ENCODE measurements at regions not wholly inside any gene's neighbourhood (a gene's known extent, or its start where the extent isn't known, plus 50 kb on each side); places are given as distances from the start of the nearest gene placed in this dataset.

GRCh38 chr11:92703449-92703830, 266.0 kb upstream of the MTNR1B start:
- peak; percentile 3 for DNase-seq (ENCODE audit: low spot score)

DNA sequence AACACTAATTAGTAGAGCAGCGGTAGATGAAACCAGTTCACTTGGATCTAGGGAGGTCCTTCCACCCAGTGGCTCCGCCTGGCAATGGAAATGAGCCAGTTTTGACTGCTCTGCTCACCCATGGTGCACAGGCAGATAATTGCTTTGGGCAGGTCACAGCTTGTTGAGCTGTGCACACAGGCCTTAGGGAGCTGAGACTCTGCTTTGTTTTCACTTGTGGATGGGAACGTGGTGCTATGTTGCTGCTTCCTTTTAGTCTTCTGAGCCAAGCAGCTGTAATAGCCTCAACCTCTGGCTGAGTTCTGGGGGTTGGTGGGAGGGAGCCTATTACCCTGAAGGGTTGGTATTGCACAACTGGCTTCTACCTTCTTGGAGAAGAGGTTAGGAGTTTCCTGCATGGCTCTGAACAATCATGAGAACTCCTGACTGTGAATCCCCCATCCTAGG, 262.3 kb upstream of the MTNR1B start:
- no peak for DNase-seq (ENCODE audit: low spot score)

GRCh38 chr11:92707665-92708064, 261.8 kb upstream of the MTNR1B start:
- DNase-seq (ENCODE audit: low spot score): no peak

DNA sequence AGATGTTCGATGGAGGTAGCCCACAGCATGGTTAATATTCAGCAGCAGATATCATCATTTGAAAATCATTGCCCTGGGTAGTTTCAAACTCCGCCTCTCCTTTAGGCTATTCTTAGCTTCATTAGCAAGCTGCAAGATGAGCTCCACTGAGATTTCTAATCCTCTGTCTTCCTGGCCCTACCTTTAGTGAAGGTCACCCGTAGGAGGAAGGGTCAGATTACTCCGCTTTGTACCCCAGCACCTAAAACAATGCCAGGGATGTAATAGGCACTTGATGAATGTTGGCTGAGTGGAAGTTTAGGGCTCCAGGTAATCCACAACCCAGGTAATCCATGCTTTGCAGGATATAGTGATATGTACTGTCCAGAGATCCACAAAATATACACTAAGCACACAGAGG, 260.1 kb upstream of the MTNR1B start:
- DNase-seq (ENCODE audit: low spot score): no peak

GRCh38 chr11:92711926-92712325, 257.5 kb upstream of the MTNR1B start:
- no peak for DNase-seq (ENCODE audit: low spot score)

GRCh38 chr11:92714111-92714510, 255.3 kb upstream of the MTNR1B start:
- no peak for DNase-seq (ENCODE audit: low spot score)

- no peak for DNase-seq (ENCODE audit: low spot score)
Observed at GRCh38 chr11:92717240-92717639, 252.2 kb upstream of the MTNR1B start.

DNA sequence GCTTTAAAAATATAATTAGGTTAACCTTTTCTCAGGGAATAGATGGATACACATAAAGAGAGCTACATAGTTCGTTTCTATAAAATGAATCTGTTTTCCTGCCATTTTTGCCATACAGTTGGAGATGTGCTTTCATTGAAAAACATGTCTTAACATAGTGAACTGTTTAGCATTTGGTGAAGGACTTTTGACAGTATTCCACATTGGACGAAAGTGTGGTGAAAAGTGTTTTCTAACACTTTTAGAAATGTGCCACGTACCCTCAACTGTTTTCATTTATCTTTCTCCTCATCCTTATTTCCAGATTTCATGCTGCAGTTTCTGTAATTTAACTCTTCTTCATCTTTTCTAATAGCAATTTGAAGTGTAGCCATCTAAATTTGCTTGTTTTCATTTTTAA, 249.1 kb upstream of the MTNR1B start:
- DNase-seq (ENCODE audit: low spot score): no peak

DNA sequence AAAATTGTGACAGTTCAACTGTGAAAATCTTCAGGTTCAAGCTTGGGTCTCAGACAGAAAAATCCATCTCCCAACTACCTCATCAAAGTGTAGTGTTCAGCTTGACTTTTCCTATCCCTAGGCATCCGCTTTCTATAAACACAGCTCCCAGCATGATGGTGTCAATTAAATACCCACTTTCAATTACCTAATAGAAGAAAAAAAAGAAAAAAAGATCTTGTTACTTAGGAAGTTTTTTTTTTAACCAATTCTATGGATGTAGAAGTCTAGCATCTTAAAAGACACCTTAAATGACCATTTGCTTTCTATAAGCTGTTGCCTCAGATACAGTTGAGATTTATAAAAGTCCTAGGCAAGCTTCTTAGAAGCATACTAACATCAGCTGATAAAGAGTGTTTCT, 244.1 kb upstream of the MTNR1B start:
- no peak for DNase-seq (ENCODE audit: low spot score)

- DNase-seq (ENCODE audit: low spot score): no peak
Observed at GRCh38 chr11:92727123-92727522, 242.3 kb upstream of the MTNR1B start.

DNA sequence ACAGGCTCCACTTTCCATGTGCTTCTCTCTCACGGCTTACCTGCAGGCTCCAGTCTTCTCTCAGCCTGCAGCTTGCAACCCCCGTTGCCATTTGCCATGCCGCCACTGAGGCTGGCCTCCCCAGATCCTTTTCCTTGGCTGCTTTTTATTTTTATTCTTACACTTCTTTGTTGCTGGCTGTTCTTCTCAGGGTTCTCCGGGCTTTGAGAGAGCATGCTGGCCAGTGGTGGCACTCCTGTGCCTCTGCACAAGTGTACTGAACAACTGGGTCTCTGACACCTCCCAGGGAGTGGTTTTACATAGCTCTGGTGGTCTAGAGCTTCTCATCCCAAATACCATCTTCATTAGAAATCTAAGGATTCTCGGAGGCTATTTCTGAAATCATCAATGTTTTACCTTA, 241.7 kb upstream of the MTNR1B start:
- DNase-seq (ENCODE audit: low spot score): no peak

DNA sequence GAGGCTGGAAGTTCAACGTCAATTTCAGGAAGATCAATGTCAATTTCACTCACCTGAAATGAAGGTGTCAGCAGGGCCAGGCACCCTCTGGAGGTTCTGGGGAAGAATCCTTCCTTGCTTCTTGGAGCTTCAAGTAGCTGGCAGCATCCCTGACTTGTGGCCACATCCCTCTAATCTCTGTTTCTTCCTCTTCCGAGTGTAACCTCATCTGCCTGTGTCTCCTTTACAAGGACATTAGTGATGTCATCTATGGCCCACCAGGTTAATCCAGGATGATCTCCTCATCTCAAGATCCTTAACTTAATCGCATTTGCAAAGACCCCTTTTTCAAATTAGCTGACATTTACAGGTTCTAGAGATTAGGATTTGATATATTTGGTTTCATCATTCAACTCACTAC, 240.8 kb upstream of the MTNR1B start:
- no peak for DNase-seq (ENCODE audit: low spot score)

DNA sequence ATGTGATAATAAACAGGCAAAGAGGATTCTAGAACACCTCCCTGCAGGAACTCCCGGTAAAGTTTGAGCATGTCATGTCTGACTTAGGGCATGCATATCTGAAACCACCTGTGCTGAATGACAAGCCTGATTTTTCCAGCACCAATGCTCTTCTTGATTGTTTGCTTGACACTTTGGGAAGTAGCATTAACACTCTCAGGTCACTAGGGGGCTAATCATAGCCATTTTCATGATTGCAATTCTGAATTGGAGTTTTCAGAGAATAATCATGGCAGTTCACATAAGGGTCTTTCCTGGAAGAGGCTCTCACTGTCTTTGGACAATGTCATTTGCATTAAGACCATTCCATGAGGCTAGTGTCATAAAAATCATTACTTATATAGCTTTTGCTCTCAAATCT, 234.4 kb upstream of the MTNR1B start:
- no peak for DNase-seq (ENCODE audit: low spot score)

- DNase-seq (ENCODE audit: low spot score): no peak
Observed at GRCh38 chr11:92738276-92738675, 231.2 kb upstream of the MTNR1B start.

DNA sequence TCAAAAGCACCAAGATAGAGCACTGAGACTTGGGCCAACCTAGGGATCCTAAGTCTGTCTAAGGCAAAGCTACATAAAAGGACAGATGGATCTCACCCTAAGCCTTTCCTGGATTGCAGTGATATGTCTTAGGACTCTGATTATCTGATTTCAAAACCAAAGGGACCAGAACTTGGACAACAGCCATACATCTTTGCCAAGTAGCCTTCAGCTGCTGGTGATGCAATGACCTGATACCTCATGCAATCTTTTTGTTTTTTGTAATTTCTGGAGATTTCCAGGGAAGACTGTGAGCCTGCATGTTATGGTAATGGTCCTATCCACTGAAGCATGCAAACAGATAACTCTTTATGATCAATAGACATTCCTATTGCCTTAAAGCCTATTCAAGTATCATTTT, 230.4 kb upstream of the MTNR1B start:
- DNase-seq (ENCODE audit: low spot score): no peak

- DNase-seq (ENCODE audit: low spot score): no peak
Observed at GRCh38 chr11:92739491-92739890, 230.0 kb upstream of the MTNR1B start.

DNA sequence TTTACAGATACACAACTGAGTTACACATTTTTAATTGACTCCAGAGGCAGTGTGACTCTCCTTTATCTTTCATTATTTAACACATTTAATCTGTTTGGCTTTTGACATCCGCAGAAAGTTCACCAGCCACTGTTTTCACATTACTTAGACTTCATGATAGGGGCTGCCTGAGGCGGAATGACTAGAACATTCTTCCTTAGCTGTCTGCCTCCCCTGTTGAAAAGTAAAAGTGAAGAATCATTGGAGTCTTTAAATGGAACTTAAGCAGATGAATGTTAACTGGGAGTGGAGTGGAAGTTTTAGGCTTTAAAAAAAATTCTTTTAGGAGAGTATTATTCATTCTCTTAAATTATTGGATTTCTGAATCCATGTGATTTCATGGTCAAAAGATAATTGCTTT, 229.2 kb upstream of the MTNR1B start:
- no peak for DNase-seq (ENCODE audit: low spot score)

- no peak for DNase-seq (ENCODE audit: low spot score)
Observed at GRCh38 chr11:92744929-92745585, 224.4 kb upstream of the MTNR1B start.

- no peak for DNase-seq (ENCODE audit: low spot score)
Observed at GRCh38 chr11:92750794-92751193, 218.7 kb upstream of the MTNR1B start.

DNA sequence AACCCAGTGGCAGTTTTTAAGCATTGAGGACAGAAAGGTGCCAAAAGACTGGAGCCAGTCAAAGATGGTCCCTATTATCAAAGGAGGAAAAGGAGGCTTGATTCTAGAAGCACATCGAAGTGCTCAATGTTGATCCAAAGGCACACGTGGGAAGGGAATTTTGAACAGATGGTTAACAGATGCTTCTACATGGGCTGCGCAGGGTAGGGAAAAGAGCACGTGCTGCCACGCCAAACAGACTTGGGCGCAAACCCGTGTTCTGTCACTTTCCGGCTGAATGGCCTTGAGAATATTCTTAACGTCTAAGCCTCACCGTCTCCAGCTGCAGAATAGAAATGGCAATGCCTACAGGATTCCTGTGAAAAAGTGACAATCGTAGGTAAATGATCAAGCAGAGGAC, 217.9 kb upstream of the MTNR1B start:
- no peak for DNase-seq (ENCODE audit: low spot score)

GRCh38 chr11:92752122-92752521, 217.3 kb upstream of the MTNR1B start:
- no peak for DNase-seq (ENCODE audit: low spot score)

GRCh38 chr11:92753161-92753560, 216.3 kb upstream of the MTNR1B start:
- DNase-seq (ENCODE audit: low spot score): no peak

DNA sequence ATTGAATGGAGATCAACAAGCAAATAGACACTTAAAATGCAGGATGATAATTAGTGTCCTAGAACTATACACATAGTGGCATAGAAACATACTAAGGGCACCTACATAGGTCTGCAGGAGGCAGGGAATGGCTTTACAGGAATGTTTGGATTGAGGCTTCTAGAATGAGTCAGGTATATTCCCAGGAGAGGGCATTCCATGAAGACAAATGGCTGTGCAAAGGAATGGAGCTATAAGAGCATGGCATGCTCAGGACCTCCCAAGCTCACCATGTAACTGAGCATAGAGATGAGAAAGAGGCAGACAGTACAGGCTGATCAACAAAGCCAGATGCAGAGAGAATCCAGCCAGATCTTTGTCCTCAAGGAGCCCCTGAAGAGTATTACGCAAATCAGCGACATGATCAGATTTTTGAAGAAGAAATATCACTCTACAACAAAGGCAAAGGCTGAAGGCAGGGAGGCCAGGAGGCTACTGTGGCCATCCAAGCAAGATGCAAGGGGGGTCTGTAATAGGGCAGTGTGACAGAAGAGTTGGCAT, 211.1 kb upstream of the MTNR1B start:
- DNase-seq (ENCODE audit: low spot score): no peak

DNA sequence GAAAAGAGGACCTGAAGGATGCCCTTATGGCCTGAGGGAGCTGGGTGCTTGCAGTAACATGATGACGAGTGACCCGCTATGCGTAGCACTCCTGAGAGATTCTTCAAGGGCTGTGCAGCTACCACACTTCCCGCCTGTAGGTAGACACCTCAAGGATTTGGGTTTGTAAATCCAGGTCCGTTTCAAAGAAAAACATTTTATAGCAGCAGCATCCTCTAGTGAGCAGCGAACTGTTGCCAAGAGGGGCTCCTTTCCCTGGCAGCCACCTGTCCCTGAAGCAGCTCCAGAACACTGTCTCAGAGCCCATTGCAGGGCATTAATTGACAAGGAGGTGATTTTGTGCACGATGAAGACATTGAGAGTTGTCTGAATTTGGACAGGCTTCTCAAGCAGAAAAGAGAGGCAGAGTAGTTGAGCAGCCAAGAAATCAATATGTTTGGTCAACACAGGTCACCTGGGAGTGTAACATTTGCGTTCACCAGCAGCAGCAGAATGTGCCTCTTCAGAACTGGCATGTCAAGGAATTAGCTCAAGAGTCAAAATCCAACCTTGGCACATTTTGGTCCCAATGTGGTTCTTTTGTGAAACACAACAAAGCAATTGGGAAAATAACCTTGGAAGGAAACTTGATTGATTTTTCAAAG, 209.8 kb upstream of the MTNR1B start:
- DNase-seq (ENCODE audit: low spot score): no peak
